ENCODE measurements at regions not wholly inside any gene's neighbourhood (a gene's known extent, or its start where the extent isn't known, plus 50 kb on each side); places are given as distances from the start of the nearest gene placed in this dataset.

DNA sequence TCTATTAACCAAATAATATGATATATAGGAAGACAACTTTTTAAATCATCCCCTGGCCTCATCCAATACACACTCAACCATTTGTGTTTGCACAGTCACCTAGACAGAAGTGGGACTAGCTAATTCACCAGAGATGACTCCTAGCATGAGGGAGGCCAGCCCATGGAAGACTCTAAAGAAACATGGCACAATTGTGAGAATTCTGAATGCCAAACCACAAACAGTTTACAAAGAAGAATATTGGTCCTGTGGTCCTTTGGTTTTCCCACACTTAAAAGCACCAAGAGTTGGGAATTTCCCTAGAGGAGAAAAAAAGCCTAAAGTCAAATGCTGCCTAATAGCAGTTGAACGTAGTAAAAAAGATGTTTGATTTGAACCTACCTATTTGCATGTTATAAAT lies 609.9 kb downstream of the ACTL7B start:
- TF ChIP-seq, protein P1, sequence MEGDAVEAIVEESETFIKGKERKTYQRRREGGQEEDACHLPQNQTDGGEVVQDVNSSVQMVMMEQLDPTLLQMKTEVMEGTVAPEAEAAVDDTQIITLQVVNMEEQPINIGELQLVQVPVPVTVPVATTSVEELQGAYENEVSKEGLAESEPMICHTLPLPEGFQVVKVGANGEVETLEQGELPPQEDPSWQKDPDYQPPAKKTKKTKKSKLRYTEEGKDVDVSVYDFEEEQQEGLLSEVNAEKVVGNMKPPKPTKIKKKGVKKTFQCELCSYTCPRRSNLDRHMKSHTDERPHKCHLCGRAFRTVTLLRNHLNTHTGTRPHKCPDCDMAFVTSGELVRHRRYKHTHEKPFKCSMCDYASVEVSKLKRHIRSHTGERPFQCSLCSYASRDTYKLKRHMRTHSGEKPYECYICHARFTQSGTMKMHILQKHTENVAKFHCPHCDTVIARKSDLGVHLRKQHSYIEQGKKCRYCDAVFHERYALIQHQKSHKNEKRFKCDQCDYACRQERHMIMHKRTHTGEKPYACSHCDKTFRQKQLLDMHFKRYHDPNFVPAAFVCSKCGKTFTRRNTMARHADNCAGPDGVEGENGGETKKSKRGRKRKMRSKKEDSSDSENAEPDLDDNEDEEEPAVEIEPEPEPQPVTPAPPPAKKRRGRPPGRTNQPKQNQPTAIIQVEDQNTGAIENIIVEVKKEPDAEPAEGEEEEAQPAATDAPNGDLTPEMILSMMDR (IDR thresholded peaks at IDR 0.05), result no peak
- no peak for DNase-seq (ENCODE audit: low spot score)
- ATAC-seq (ENCODE audit: low FRiP score), result no peak

DNA sequence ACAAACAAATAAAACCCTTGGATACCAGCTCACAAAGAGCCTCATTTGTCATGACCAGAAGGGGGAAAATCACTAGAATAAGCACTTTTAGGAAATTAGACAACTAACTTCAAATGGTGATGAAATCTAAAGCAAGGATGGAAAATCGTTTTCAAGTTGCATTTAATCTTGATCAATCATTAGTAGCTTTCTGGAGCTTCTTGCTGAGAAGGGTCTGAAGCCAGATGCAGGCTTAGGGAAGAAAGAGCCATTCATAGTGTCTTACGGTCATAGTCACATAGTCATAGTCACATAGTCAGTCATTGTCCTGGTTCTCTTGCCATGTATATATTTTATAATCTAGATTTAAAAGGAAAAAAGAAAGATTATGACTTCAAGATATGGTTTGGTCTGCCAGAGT lies 610.5 kb downstream of the ACTL7B start:
- ATAC-seq (ENCODE audit: low FRiP score) (no peak), DNase-seq (ENCODE audit: low spot score) (no peak)
- TF ChIP-seq, protein P1 (IDR thresholded peaks at IDR 0.05), result no peak

DNA sequence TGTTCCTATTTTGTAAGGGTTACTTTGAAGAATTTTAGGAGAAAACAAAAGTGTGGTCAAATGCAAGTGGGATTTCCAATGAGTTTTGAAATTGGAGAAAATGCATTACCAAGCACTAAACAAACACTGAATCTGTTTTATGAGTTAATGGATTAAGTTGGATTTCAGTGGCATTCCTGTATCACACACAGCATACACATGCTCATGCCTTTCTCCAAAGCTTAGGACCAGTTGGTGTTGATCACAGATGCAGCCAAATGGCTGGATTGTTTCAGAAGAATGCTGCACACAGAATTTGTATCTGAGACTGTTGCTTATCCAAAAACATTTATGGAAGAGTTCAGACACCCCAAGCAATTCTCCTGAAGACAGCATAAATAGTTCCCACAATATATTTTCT lies 611.1 kb downstream of the ACTL7B start:
- TF ChIP-seq, protein P1 (IDR thresholded peaks at IDR 0.05), result no peak
- DNase-seq (ENCODE audit: low spot score) (no peak), ATAC-seq (ENCODE audit: low FRiP score) (no peak)

DNA sequence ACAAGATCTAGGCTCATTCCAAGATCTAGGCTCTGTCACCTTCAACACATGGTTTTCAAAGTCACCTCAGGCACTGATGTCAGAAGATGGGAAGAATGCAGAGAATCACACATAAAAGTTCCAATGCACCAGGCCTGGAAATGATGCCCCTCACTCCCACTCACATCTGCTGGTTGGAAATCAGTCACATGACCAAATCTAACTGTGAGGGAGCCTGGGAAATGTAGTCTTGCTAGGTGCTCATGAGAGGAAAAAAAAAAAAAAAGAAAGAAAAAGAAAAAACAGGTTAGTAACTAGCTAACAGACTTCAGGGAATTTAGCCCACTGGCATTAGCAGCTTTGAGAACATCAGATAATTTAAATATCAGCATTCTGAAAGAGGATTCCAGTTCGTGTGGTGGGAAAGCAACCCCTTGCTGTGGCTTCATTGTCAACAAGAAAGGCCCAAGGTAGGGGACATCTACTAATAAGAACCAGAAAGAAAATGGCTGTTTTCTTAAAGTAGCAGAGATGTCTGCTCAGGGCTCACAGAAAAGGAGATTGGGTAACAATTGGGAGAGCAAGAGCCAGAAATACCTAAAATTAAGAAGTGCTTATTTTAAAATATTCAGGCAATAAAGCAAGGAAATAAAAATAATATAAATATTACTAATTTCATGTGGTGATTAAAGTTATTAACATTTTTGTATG lies 614.3 kb downstream of the ACTL7B start:
- ATAC-seq (ENCODE audit: low FRiP score) (no peak), DNase-seq (ENCODE audit: low spot score) (no peak)
- TF ChIP-seq, protein P1 (IDR thresholded peaks at IDR 0.05), result no peak

DNA sequence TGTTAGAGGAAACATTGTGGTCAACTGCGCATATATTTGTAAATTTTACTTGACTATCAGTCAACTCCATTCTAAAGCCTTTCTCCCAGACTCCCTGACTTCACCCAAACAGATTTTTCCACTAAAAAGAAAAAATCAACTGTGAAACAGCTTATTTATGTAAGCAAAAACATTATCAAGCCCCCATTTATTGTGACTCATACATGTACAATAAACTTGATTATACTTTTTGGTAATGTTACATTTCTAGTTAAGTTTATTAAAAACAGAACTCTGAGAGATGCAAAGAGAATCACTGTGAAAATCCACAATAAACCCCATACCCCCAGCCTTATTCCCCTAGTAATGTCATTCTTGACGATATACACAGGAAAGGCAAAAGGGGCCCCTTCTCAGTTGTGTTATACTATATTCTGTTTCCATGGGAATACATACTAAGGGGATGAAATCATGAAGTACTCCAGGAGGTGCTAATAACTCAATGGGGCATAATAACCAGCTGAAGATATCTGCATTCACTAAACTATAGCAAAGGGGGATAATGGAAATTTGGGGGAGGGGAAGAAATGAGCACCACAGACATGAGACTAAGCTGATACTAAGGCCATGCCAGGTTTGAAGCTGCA lies 616.0 kb downstream of the ACTL7B start:
- ATAC-seq (ENCODE audit: low FRiP score), result no peak
- no peak for DNase-seq (ENCODE audit: low spot score)
- TF ChIP-seq, protein P1 (IDR thresholded peaks at IDR 0.05), result no peak

DNA sequence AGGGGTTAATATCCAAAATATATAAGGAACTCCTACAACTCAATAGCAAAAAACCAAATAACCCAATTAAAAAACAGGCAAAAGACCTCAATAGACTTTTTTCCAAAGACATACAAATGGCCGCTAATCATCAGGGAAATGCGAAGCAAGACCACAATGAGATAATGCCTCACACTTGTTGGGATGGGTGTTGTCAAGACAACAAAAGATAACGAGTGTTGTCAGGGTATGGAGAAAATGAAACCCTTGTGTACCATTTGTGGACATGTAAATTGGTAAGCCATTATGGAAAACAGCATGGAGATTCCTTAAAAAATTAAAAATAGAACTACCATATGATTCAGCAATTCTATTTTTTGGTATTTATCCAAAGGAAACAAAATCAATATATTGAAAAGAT lies 620.2 kb downstream of the ACTL7B start:
- DNase-seq (ENCODE audit: low spot score) (no peak), ATAC-seq (ENCODE audit: low FRiP score) (no peak)
- TF ChIP-seq, protein P1 (IDR thresholded peaks at IDR 0.05), result no peak

DNA sequence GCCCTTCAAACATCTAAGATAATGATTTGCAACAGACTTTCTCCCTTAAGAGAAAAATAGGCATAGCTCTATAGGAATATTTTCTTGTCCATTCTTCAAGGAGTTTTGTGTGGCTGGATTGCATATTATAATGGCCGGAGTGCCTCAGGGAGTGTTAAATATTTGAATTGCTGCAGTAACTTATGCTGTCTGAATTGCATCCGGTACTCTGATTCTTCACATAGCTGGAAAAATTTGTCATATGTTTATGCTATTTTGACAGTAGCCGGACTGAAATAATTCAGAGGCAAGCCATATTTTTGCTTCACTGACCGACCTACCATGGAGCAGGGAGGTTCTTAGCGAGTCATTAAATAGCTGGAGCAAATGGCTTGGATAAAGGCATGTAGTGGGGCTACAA lies 621.0 kb downstream of the ACTL7B start:
- ATAC-seq (ENCODE audit: low FRiP score) (no peak), DNase-seq (ENCODE audit: low spot score) (no peak)
- TF ChIP-seq, protein P1 (IDR thresholded peaks at IDR 0.05), result no peak
